ENCODE measurements at regions not wholly inside any gene's neighbourhood (a gene's known extent, or its start where the extent isn't known, plus 50 kb on each side); places are given as distances from the start of the nearest gene placed in this dataset.

DNA sequence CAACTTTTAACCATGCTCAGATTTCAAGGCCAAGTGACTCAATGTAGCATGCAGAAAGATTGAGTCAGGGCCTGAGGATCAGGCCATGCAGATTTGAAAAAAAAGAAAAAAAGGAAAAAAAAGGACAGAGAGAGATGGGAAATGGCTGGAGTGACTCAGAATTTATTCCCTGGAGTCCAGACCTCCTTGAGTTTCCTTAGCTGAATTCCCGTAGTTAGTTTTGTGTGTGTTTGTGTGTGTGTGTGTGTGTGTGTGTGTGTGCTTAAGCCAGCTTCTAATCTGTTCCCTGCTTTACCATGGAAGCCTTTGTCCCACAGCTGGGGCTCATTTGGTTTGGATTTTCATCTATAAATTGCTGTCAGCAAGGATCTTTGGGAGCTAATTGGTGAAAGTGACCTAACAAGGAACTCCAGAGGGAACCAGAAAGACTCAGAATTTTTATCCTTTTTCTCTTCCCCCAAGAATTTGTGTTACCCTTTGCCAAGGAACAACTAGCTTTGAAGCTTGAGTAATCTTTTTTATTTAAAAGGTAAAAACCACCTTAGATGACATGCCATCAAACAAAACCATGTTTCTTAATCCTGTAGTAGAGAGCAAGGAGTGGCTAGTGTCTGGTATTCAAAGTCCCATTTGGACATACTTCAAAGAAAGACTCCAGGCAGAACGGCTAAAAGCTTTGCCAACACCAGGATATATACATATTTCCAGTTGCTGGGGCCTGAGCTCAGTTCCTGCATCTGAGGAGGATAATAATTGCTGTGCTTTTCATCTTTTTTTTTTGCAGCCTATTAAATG, 109.0 kb upstream of the DDIT4L start:
- Mint-ChIP-seq H3K27ac (ENCODE audit: unreplicated experiment) (no peak overlapping the region), H3K4me3 (ENCODE audit: unreplicated experiment) (no peak overlapping the region), H3K4me1 (ENCODE audit: unreplicated experiment) (no peaks in the 10 kb centered on the region), H3K27me3 (ENCODE audit: unreplicated experiment) (peaks cover 3% of the 10 kb centered on the region), H3K9me3 (ENCODE audit: unreplicated experiment) (no peaks in the 10 kb centered on the region), H3K36me3 (ENCODE audit: low read depth, unreplicated experiment) (no peaks in the 10 kb centered on the region)
- no peak for DNase-seq (ENCODE audit: low spot score)
- no peak for TF ChIP-seq CTCF (IDR thresholded peaks at IDR 0.05; ENCODE audit: unreplicated experiment)

DNA sequence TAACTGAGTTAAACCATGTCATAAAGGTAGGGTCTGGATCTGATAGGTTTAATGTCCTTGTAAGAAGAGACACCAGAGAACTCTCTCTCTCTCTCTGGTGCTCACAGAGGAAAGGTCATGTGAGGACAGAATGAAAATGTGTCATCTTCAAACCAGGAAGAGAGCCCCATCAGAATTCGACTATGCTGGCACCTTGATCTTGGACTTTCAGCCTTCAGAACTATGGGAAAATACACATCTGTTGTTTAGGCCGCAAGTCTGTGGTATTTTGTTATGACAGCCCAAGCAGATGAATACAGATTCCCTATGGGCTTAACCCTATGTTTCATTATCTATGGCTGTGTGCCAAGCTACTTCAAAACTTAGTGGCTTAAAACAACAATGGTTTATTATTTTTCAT, 105.5 kb upstream of the DDIT4L start:
- no peak for DNase-seq (ENCODE audit: low spot score)
- Mint-ChIP-seq H3K27me3 (ENCODE audit: unreplicated experiment) (no peaks in the 10 kb centered on the region), H3K4me3 (ENCODE audit: unreplicated experiment) (no peak overlapping the region)

DNA sequence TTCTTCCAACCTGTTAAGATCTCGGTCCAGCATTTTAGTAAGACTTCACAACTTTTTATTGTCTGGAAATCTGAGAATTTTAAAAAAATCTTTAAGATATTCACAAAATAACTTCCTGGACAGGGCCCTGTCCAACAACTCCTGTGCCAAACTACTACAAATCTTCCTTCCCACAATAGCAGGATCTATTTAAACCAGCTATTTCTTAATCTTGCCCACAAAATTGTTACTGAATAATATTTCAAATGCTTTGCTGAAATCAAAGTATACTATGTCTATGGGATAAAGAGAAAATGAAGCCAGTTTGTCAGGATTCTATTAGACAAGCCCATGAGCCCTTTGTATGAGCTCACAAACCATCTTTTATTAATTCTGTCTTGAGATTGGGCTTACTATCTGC, 104.1 kb upstream of the DDIT4L start:
- no peak for TF ChIP-seq CTCF (IDR thresholded peaks at IDR 0.05; ENCODE audit: unreplicated experiment)
- no peak for DNase-seq (ENCODE audit: low spot score)
- peaks cover 5% of the 10 kb centered on the region for H3K4me1 Mint-ChIP-seq (ENCODE audit: unreplicated experiment)

More for the DNA sequence above, 105.5 kb upstream of the DDIT4L start:
- no peak overlapping the region for H3K27ac Mint-ChIP-seq (ENCODE audit: unreplicated experiment)
- H3K9me3 Mint-ChIP-seq (ENCODE audit: unreplicated experiment) = no peaks in the 10 kb centered on the region
- no peaks in the 10 kb centered on the region for H3K4me1 Mint-ChIP-seq (ENCODE audit: unreplicated experiment)
- TF ChIP-seq CTCF (IDR thresholded peaks at IDR 0.05; ENCODE audit: unreplicated experiment) = no peak
- no peaks in the 10 kb centered on the region for H3K36me3 Mint-ChIP-seq (ENCODE audit: low read depth, unreplicated experiment)

GRCh38 chr4:100290585-100290984, 100.3 kb upstream of the DDIT4L start:
- Mint-ChIP-seq H3K27ac (ENCODE audit: unreplicated experiment) (no peak overlapping the region), H3K27me3 (ENCODE audit: unreplicated experiment) (peaks cover 1% of the 10 kb centered on the region), H3K4me3 (ENCODE audit: unreplicated experiment) (no peak overlapping the region), H3K4me1 (ENCODE audit: unreplicated experiment) (peaks cover 12% of the 10 kb centered on the region), H3K36me3 (ENCODE audit: low read depth, unreplicated experiment) (no peaks in the 10 kb centered on the region), H3K9me3 (ENCODE audit: unreplicated experiment) (no peaks in the 10 kb centered on the region)
- DNase-seq (ENCODE audit: low spot score) = no peak
- TF ChIP-seq CTCF (IDR thresholded peaks at IDR 0.05; ENCODE audit: unreplicated experiment) = no peak

More for the DNA sequence above, 104.1 kb upstream of the DDIT4L start:
- Mint-ChIP-seq H3K9me3 (ENCODE audit: unreplicated experiment) (no peaks in the 10 kb centered on the region), H3K27ac (ENCODE audit: unreplicated experiment) (no peak overlapping the region), H3K4me3 (ENCODE audit: unreplicated experiment) (no peak overlapping the region), H3K27me3 (ENCODE audit: unreplicated experiment) (no peaks in the 10 kb centered on the region), H3K36me3 (ENCODE audit: low read depth, unreplicated experiment) (no peaks in the 10 kb centered on the region)

DNA sequence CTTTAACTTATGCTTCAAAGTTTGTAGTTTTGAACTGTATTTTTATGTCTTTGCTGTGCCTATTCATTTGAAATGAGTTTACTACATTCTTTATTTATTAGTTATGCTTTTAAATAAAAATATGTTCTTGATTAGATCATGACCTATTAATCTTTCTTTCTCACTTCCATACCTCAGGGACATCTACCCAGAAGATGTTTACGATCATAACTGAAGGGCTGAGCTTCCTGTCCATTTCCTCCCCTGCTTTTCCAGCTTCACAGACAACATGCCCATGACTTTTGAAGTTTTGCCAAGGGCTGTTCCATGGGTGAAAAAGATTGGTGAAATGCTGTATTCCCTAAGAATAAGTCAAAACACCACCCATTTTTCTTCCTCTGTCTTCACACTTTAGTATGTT, 99.7 kb upstream of the DDIT4L start:
- H3K36me3 Mint-ChIP-seq (ENCODE audit: low read depth, unreplicated experiment) = no peaks in the 10 kb centered on the region
- H3K27me3 Mint-ChIP-seq (ENCODE audit: unreplicated experiment) = peaks cover 1% of the 10 kb centered on the region
- H3K27ac Mint-ChIP-seq (ENCODE audit: unreplicated experiment) = no peak overlapping the region
- no peaks in the 10 kb centered on the region for H3K9me3 Mint-ChIP-seq (ENCODE audit: unreplicated experiment)
- H3K4me3 Mint-ChIP-seq (ENCODE audit: unreplicated experiment) = no peak overlapping the region
- DNase-seq (ENCODE audit: low spot score) = no peak
- TF ChIP-seq CTCF (IDR thresholded peaks at IDR 0.05; ENCODE audit: unreplicated experiment) = no peak
- peaks cover 12% of the 10 kb centered on the region for H3K4me1 Mint-ChIP-seq (ENCODE audit: unreplicated experiment)
